SK-N-SH (cell line): ENCODE measurements at regions not wholly inside any gene's neighbourhood (a gene's known extent, or its start where the extent isn't known, plus 50 kb on each side); places are given as distances from the start of the nearest gene placed in this dataset.

Experiments
- CHD2 ChIP-seq: fragments of 150-350 bp; IDR thresholded peaks from 2 replicates; pipeline ENCODE4 v1.6.1; 2018; ENCODE audit warnings: low read length; ENCODE audit not compliant: partially characterized antibody
- EP300 ChIP-seq, 2 experiments: IDR thresholded peaks; 2 replicates each; pipeline versions ENCODE4 v1.4.0 to v1.6.1; 2012; ENCODE audit warnings: borderline replicate concordance in 1 of 2, low read depth in 1 of 2, low read length in 1 of 2
- GABPA ChIP-seq: IDR thresholded peaks from 2 replicates; pipeline ENCODE4 v1.4.0; 2012; ENCODE audit warnings: low read depth, mild to moderate bottlenecking
- GATA2 ChIP-seq: sonication (generic); formaldehyde crosslinking; IDR thresholded peaks from 2 replicates; pipeline ENCODE4 v1.5.0; 2020; ENCODE audit warnings: mild to moderate bottlenecking, missing genetic modification reagents
- JUND ChIP-seq: IDR thresholded peaks from 2 replicates; pipeline ENCODE4 v1.4.0; 2012
- MEF2A ChIP-seq: IDR thresholded peaks from 2 replicates; pipeline ENCODE4 v1.4.0; 2012; ENCODE audit warnings: low read depth, borderline replicate concordance
- NRF1 ChIP-seq: IDR thresholded peaks from 2 replicates; pipeline ENCODE4 v1.6.1; 2012; ENCODE audit warnings: low read depth, mild to moderate bottlenecking, low read length
- POLR2AphosphoS5 ChIP-seq: IDR thresholded peaks from 2 replicates; pipeline ENCODE4 v1.6.1; 2012; ENCODE audit warnings: low read depth, low read length
- RAD21 ChIP-seq: IDR thresholded peaks from 2 replicates; pipeline ENCODE4 v1.6.1; 2012; ENCODE audit warnings: mild to moderate bottlenecking, low read length
- RFX5 ChIP-seq: IDR thresholded peaks from 2 replicates; pipeline ENCODE4 v1.6.1; 2012; ENCODE audit warnings: mild to moderate bottlenecking, improper control_type of control experiment, low read length
- YY1 ChIP-seq: IDR thresholded peaks from 2 replicates; pipeline ENCODE4 v1.4.0; 2012; ENCODE audit warnings: low read depth, mild to moderate bottlenecking
- TF ChIP-seq, protein P1 (sequence below): fragments of 200-600 bp; sonication (generic); IDR thresholded peaks from 2 replicates; pipeline ENCODE4 v1.6.1; 2017; ENCODE audit warnings: antibody characterized with exemption, mild to moderate bottlenecking, moderate library complexity
- TF ChIP-seq, protein P2 (sequence below): fragments of 150-350 bp; IDR thresholded peaks from 2 replicates; pipeline ENCODE4 v1.6.1; 2016; ENCODE audit warnings: mild to moderate bottlenecking, low read depth, low read length

DNA sequence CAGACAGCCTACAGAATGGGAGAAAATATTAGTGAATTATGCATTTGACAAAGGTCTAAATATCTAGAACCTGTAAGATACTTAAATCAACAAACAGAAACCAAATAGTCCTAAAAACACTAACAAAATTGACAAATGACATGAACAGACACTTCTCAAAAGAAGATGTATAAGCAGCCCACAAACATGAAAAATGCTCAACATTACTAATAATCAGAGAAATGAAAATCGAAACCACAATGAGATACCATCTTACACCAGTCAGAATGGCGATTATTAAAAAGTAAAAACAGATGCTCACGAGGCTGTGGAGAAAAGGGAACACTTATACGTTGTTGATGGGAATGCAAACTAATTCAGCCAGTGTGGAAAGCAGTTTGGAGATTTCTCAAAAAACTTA is 1186.8 kb downstream of the DTWD2 start:
- TF ChIP-seq, protein P1, sequence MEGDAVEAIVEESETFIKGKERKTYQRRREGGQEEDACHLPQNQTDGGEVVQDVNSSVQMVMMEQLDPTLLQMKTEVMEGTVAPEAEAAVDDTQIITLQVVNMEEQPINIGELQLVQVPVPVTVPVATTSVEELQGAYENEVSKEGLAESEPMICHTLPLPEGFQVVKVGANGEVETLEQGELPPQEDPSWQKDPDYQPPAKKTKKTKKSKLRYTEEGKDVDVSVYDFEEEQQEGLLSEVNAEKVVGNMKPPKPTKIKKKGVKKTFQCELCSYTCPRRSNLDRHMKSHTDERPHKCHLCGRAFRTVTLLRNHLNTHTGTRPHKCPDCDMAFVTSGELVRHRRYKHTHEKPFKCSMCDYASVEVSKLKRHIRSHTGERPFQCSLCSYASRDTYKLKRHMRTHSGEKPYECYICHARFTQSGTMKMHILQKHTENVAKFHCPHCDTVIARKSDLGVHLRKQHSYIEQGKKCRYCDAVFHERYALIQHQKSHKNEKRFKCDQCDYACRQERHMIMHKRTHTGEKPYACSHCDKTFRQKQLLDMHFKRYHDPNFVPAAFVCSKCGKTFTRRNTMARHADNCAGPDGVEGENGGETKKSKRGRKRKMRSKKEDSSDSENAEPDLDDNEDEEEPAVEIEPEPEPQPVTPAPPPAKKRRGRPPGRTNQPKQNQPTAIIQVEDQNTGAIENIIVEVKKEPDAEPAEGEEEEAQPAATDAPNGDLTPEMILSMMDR, result no peak
- TF ChIP-seq EP300 (IDR thresholded peaks at IDR 0.05; ENCODE audit: borderline replicate concordance in 1 of 2, low read depth in 1 of 2, low read length in 1 of 2), result no peak
- TF ChIP-seq POLR2AphosphoS5, result no peak
- no peak for TF ChIP-seq CHD2
- no peak for TF ChIP-seq YY1
- no peak for TF ChIP-seq JUND
- TF ChIP-seq, protein P2, sequence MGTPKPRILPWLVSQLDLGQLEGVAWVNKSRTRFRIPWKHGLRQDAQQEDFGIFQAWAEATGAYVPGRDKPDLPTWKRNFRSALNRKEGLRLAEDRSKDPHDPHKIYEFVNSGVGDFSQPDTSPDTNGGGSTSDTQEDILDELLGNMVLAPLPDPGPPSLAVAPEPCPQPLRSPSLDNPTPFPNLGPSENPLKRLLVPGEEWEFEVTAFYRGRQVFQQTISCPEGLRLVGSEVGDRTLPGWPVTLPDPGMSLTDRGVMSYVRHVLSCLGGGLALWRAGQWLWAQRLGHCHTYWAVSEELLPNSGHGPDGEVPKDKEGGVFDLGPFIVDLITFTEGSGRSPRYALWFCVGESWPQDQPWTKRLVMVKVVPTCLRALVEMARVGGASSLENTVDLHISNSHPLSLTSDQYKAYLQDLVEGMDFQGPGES, result no peak
- TF ChIP-seq GABPA, result no peak
- no peak for TF ChIP-seq RFX5
- TF ChIP-seq RAD21, result no peak
- TF ChIP-seq MEF2A, result no peak
- no peak for TF ChIP-seq GATA2 (CRISPR knock-in tag)
- TF ChIP-seq NRF1, result no peak
